Nephron progenitor cell (in vitro differentiated cells): ENCODE measurements at regions not wholly inside any gene's neighbourhood (a gene's known extent, or its start where the extent isn't known, plus 50 kb on each side); places are given as distances from the start of the nearest gene placed in this dataset.
A peak's percentile ranks its signal among the peaks of the same experiment; 100 is the strongest.

Source experiments
- DNase-seq: peaks from one replicate; pipeline ENCODE4 v3.0.0; 2021
- H3K27ac Mint-ChIP-seq: 2 replicates; pipeline ENCODE4 v1.8.0; 2021; ENCODE audit warnings: mild to moderate bottlenecking, moderate library complexity, mixed read lengths
- H3K27me3 Mint-ChIP-seq: 2 replicates; pipeline ENCODE4 v1.8.0; 2021; ENCODE audit warnings: mild to moderate bottlenecking, low read depth, mixed read lengths; ENCODE audit not compliant: poor library complexity
- H3K36me3 Mint-ChIP-seq: 2 replicates; pipeline ENCODE4 v1.8.0; 2021; ENCODE audit warnings: low read depth, mixed read lengths
- H3K4me1 Mint-ChIP-seq: 2 replicates; pipeline ENCODE4 v1.8.0; 2021; ENCODE audit warnings: mixed read lengths
- H3K4me3 Mint-ChIP-seq: 2 replicates; pipeline ENCODE4 v1.8.0; 2021; ENCODE audit warnings: mild to moderate bottlenecking, moderate library complexity, mixed read lengths
- H3K9me3 Mint-ChIP-seq: 2 replicates; pipeline ENCODE4 v1.8.0; 2021; ENCODE audit warnings: mild to moderate bottlenecking, moderate library complexity, mixed read lengths
- TF ChIP-seq, protein P1 (sequence below): fragments of 200-600 bp; sonication (generic); IDR thresholded peaks from 2 replicates; pipeline ENCODE4 v1.5.0; 2021; ENCODE audit warnings: antibody characterized with exemption

DNA sequence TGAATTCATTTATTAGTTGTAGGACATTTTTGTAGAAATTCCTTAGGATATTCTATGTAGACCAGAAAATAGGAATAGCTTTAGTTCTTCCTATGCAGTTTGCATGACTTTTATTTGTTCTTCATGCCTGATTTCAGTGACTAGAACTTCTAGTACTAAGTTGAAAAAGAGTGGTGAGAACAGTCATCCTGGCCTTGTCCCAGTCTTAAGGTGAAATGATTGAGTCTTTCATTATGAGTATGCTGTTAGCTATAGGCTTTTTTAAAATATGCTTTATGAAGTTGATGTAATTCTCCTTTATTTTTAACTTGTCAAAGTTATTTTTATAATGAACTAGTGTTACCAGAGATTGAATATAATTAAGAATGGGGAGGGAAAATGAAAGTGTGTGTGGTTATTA, 690.1 kb upstream of the KLHL1 start:
- Mint-ChIP-seq H3K36me3 (no peaks in the 10 kb centered on the region), H3K4me3 (no peak overlapping the region), H3K27me3 (no peaks in the 10 kb centered on the region), H3K4me1 (no peaks in the 10 kb centered on the region), H3K27ac (no peak overlapping the region), H3K9me3 (no peaks in the 10 kb centered on the region)
- DNase-seq = no peak
- TF ChIP-seq, protein P1, sequence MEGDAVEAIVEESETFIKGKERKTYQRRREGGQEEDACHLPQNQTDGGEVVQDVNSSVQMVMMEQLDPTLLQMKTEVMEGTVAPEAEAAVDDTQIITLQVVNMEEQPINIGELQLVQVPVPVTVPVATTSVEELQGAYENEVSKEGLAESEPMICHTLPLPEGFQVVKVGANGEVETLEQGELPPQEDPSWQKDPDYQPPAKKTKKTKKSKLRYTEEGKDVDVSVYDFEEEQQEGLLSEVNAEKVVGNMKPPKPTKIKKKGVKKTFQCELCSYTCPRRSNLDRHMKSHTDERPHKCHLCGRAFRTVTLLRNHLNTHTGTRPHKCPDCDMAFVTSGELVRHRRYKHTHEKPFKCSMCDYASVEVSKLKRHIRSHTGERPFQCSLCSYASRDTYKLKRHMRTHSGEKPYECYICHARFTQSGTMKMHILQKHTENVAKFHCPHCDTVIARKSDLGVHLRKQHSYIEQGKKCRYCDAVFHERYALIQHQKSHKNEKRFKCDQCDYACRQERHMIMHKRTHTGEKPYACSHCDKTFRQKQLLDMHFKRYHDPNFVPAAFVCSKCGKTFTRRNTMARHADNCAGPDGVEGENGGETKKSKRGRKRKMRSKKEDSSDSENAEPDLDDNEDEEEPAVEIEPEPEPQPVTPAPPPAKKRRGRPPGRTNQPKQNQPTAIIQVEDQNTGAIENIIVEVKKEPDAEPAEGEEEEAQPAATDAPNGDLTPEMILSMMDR = no peak

DNA sequence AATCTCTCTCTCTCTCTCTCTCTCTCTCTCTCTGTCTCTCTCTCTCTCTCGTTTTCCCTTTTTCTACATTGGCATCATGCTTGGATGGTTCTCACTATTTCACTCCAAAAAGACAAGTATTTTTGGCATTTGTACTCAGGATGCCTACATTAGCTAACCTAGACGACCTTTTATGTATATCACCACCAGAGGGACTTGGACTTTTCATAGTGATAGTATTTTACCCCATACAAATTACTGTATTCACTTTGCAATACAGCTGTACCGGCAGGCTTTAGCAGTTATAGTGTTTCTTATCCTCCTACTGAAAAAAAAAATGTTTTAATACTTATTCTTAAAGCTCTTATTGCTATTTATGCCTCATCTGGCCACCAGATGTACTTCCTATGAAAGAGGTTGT, 687.2 kb upstream of the KLHL1 start:
- TF ChIP-seq, protein P1 = peak; percentile 7
- no peak for DNase-seq
- Mint-ChIP-seq H3K27me3 (no peaks in the 10 kb centered on the region), H3K9me3 (no peaks in the 10 kb centered on the region), H3K4me1 (no peaks in the 10 kb centered on the region), H3K36me3 (no peaks in the 10 kb centered on the region), H3K4me3 (no peak overlapping the region), H3K27ac (no peak overlapping the region)

DNA sequence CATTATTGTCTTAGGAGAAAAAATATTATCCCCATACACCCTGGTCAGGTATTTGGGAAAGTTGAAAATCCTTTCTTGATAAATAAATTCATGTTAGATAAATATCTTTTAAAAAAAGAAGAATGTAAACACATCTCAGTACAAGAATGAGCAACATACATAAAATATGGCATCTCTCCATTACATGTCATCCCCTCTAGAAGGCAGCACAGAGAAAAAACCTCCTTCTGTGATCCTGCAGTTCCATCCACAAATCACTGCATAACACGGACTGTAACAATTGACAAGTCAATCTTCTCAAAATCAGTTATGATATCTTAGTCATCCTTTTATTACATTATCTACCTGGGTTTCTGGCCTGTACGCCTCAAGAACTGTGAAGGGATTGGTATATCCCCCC, 683.9 kb upstream of the KLHL1 start:
- H3K4me1 Mint-ChIP-seq = no peaks in the 10 kb centered on the region
- H3K36me3 Mint-ChIP-seq = no peaks in the 10 kb centered on the region
- no peak overlapping the region for H3K27ac Mint-ChIP-seq
- no peaks in the 10 kb centered on the region for H3K9me3 Mint-ChIP-seq
- H3K4me3 Mint-ChIP-seq = no peak overlapping the region
- no peaks in the 10 kb centered on the region for H3K27me3 Mint-ChIP-seq
- no peak for DNase-seq
- TF ChIP-seq, protein P1 = no peak

DNA sequence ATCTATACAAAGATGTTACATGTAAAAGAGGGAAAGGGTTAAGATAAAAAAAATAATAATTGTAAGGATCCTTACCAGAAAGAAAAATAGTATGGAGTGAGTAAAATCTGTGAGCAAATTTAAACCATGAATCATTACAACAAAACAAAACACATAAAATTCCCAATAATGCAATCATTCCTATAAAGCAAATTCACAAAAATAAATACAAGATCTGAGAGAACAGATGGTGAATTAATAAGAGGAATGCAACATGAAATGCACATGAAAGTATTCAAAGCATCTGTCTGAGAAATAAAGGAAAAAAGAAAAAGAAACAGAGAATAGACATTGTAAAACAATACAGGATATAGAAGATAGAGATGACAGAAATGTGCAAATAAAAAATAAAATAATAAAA, 681.5 kb upstream of the KLHL1 start:
- no peaks in the 10 kb centered on the region for H3K36me3 Mint-ChIP-seq
- TF ChIP-seq, protein P1 = no peak
- H3K4me3 Mint-ChIP-seq = no peak overlapping the region
- H3K4me1 Mint-ChIP-seq = no peaks in the 10 kb centered on the region
- no peaks in the 10 kb centered on the region for H3K27me3 Mint-ChIP-seq
- no peak overlapping the region for H3K27ac Mint-ChIP-seq
- no peak for DNase-seq
- no peaks in the 10 kb centered on the region for H3K9me3 Mint-ChIP-seq

DNA sequence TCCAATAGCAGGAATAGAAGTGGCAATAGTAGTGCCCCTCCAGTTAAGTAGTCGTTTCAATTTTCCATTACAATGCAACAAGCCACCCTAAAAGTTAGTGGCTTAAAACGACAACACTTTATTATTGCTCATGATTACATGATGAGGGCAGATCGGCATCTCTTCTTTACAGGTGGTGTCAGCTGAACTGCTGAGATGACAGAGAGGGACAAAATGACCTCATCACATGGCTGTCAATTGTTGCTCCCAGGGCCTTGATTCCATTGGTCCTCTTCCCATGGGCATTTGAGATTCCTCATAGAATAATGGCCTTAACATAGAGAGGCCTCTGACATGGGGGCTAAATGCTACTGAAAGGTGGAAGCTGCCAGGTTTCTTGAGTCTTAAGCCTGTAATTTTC, 679.8 kb upstream of the KLHL1 start:
- DNase-seq = no peak
- no peak overlapping the region for H3K4me3 Mint-ChIP-seq
- H3K4me1 Mint-ChIP-seq = no peaks in the 10 kb centered on the region
- no peaks in the 10 kb centered on the region for H3K36me3 Mint-ChIP-seq
- H3K27ac Mint-ChIP-seq = no peak overlapping the region
- TF ChIP-seq, protein P1 = no peak
- H3K27me3 Mint-ChIP-seq = no peaks in the 10 kb centered on the region
- H3K9me3 Mint-ChIP-seq = no peaks in the 10 kb centered on the region

DNA sequence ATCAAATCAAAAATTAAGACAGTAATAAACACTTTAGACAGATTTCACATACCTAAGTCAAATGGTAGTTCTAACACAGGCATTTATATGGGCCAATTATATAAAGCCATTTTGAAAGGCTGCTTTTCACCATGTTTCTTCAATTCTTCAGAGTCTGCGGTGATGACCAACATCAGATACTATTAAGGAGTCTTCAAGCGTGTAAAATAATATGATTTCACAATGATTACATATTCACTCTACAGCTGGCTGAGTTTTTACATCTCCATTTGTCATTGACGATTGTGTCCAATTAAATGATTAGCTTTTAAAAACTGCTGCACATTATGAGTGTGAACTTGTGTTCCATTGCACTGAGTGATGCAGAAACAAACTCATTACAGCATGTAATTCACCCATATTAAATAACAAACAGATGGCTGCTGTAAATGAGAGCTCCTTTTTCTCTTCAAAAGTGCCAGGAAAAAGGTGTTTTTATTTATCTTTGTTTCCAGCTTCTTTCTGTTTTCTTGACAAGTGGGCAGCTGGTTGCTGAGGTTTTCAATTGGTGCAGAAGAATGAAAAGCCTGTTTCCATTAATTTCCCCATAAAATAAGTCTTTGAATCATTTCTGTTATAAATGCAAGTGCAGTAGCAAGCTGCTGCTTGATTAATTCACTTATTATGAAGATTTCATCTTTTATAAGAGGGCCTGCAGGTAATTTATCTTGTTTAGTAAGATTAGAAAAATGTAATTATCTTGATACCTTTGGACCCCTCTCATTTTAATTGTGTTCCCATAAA, 676.1 kb upstream of the KLHL1 start:
- H3K4me3 Mint-ChIP-seq = no peak overlapping the region
- TF ChIP-seq, protein P1 = no peak
- no peaks in the 10 kb centered on the region for H3K36me3 Mint-ChIP-seq
- no peaks in the 10 kb centered on the region for H3K27me3 Mint-ChIP-seq
- no peak overlapping the region for H3K27ac Mint-ChIP-seq
- no peak for DNase-seq
- no peaks in the 10 kb centered on the region for H3K4me1 Mint-ChIP-seq
- no peaks in the 10 kb centered on the region for H3K9me3 Mint-ChIP-seq
